Natural killer cell (primary cell): ENCODE measurements at regions not wholly inside any gene's neighbourhood (a gene's known extent, or its start where the extent isn't known, plus 50 kb on each side); places are given as distances from the start of the nearest gene placed in this dataset.

Source experiments
- ATAC-seq, 3 donors: fragments of 150-1000 bp in 2 of 3; fragments of 200-7000 bp in 1 of 3; cut with Tn5 transposase; 1 replicate in 1 of 3; 2 replicates in 2 of 3; pipeline ENCODE4 v1.10.0; 2021; ENCODE audit warnings: mild to moderate bottlenecking in 2 of 3, moderate library complexity in 2 of 3
- DNase-seq, 2 donors: peaks; one replicate each; pipeline versions ENCODE4 v3.0.0 to v3.0.0-alpha.2; 2013 to 2021; ENCODE audit warnings: mixed read lengths in 1 of 2
- H3K27ac ChIP-seq: one replicate; pipeline ENCODE4 v1.5.1; 2013; ENCODE audit warnings: mild to moderate bottlenecking, low read length
- H3K27me3 ChIP-seq: one replicate; pipeline ENCODE4 v1.6.1; 2013; ENCODE audit warnings: low read length; ENCODE audit not compliant: control insufficient read depth, insufficient read depth
- H3K36me3 ChIP-seq: one replicate; pipeline ENCODE4 v1.6.1; 2013; ENCODE audit warnings: low read length; ENCODE audit not compliant: control insufficient read depth, insufficient read depth
- H3K4me1 ChIP-seq: one replicate; pipeline ENCODE4 v1.6.1; 2013; ENCODE audit warnings: low read length; ENCODE audit not compliant: control insufficient read depth, insufficient read depth
- H3K4me3 ChIP-seq: one replicate; pipeline ENCODE4 v1.5.1; 2013; ENCODE audit warnings: low read length
- H3K9me3 ChIP-seq: one replicate; pipeline ENCODE4 v1.6.1; 2013; ENCODE audit warnings: low read length; ENCODE audit not compliant: control insufficient read depth, insufficient read depth
- H3K27ac Mint-ChIP-seq, 2 donors: one replicate each; pipeline ENCODE4 v1.8.0; 2022; ENCODE audit warnings: mild to moderate bottlenecking in 2 of 2, mixed read lengths in 2 of 2, moderate library complexity in 1 of 2
- H3K27me3 Mint-ChIP-seq, 2 donors: one replicate each; pipeline ENCODE4 v1.8.0; 2022; ENCODE audit warnings: low read depth in 2 of 2, mixed read lengths in 2 of 2
- H3K36me3 Mint-ChIP-seq: one replicate; pipeline ENCODE4 v1.8.0; 2022; ENCODE audit warnings: mixed read lengths
- H3K4me1 Mint-ChIP-seq, 2 donors: one replicate each; pipeline ENCODE4 v1.8.0; 2022; ENCODE audit warnings: mixed read lengths in 2 of 2
- H3K4me3 Mint-ChIP-seq: one replicate; pipeline ENCODE4 v1.8.0; 2022; ENCODE audit warnings: mild to moderate bottlenecking, moderate library complexity, mixed read lengths
- H3K9me3 Mint-ChIP-seq, 2 donors: one replicate each; pipeline ENCODE4 v1.8.0; 2022; ENCODE audit warnings: mixed read lengths in 2 of 2
- WGBS: methylation state at CpG from one replicate; pipeline ENCODE4 v1.1.7; 2013; ENCODE audit warnings: missing lambda C conversion rate; ENCODE audit not compliant: insufficient coverage; 5-methylcytosine and 5-hydroxymethylcytosine counted together
- intact Hi-C: fragments of 100-400 bp; cut with micrococcal nuclease; formaldehyde crosslinking; loops from one replicate; pipeline ENCODE4 v1.14.2; 2022
- TF ChIP-seq, protein P1 (sequence below): fragments of 200-600 bp; IDR thresholded peaks from one replicate; pipeline ENCODE4 v1.8.0; 2022; ENCODE audit warnings: antibody characterized with exemption

DNA sequence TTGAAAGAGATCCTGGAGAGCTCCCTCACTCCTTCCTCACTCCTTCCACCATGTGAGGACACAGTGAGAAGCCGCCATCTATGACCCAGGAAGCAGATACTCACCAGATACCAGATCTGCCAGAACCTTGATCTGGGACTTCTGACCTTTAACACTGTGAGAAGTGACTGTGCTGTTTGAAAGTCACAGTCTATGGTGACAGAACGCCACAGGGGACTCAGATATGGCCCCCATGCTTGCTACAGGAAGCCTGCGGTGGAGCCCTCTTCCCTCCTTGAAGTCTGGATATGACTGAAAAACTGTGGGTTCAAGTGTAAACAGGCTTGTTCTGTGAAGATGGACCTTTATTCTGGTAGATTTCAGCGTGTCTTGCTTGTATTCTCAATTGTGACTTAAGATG is 297.8 kb downstream of the KLF6 start:
- TF ChIP-seq, protein P1, sequence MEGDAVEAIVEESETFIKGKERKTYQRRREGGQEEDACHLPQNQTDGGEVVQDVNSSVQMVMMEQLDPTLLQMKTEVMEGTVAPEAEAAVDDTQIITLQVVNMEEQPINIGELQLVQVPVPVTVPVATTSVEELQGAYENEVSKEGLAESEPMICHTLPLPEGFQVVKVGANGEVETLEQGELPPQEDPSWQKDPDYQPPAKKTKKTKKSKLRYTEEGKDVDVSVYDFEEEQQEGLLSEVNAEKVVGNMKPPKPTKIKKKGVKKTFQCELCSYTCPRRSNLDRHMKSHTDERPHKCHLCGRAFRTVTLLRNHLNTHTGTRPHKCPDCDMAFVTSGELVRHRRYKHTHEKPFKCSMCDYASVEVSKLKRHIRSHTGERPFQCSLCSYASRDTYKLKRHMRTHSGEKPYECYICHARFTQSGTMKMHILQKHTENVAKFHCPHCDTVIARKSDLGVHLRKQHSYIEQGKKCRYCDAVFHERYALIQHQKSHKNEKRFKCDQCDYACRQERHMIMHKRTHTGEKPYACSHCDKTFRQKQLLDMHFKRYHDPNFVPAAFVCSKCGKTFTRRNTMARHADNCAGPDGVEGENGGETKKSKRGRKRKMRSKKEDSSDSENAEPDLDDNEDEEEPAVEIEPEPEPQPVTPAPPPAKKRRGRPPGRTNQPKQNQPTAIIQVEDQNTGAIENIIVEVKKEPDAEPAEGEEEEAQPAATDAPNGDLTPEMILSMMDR, result no peak
- intact Hi-C loops, result no loop called here
- ATAC-seq, result no peak

DNA sequence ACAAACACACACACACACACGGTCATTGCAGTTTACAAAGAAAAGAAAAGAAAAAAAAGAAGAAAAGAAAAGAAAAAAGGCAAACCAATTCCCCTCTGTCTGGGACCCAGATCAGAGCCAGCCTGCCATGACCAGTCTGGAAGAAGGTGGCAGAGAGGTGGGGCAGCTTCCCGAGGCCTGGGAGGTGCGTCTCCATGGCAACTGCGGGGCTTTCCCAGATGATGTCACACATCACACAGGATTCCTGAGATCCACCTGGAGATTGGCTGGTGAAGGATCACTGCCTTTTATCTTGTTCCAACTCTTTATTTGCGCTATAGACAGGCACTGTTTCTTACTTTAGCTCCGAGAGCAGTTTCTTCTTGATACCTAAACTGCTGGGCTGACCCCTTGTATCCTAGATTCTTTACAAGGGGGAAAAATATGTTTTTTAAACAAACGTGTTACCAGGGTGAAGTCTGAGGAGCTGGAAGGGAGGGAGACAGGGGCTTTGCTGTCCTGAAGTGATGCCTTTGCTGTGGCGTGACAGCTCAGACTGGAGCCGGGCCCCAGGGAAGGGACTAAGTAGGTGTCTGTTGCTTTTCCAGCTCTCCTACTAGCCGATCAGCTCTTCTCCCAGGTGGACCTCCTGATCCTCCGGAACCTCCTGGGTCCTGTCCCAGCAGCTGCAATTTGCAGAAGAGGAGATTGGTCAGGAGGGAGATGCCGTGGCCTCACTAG is 298.5 kb downstream of the KLF6 start:
- WGBS, result 91% methylated on average over 10 of the region's 12 CpGs
- no peak overlapping the region for H3K4me3 ChIP-seq
- Mint-ChIP-seq H3K36me3 (no peaks in the 10 kb centered on the region), H3K27ac (no peak overlapping the region), H3K4me3 (no peak overlapping the region), H3K9me3 (peaks cover 0 to 2% of the 10 kb centered on the region in 2 donors), H3K4me1 (peaks cover 12 to 17% of the 10 kb centered on the region in 2 donors), H3K27me3 (peaks cover 0 to 6% of the 10 kb centered on the region in 2 donors)
- H3K4me1 ChIP-seq, result peaks cover 19% of the 10 kb centered on the region
- intact Hi-C loops, result no loop called here
- TF ChIP-seq, protein P1, result no peak
- no peak for DNase-seq
- no peaks in the 10 kb centered on the region for H3K9me3 ChIP-seq
- H3K27me3 ChIP-seq, result no peaks in the 10 kb centered on the region
- no peaks in the 10 kb centered on the region for H3K36me3 ChIP-seq
- no peak for ATAC-seq
- no peak overlapping the region for H3K27ac ChIP-seq

More for the DNA sequence above, 297.8 kb downstream of the KLF6 start:
- no peak overlapping the region for H3K4me3 Mint-ChIP-seq
- Histone ChIP-seq H3K4me1 (peaks cover 19% of the 10 kb centered on the region), H3K9me3 (no peaks in the 10 kb centered on the region), H3K36me3 (no peaks in the 10 kb centered on the region), H3K27me3 (no peaks in the 10 kb centered on the region), H3K27ac (no peak overlapping the region), H3K4me3 (no peak overlapping the region)
- no peak for DNase-seq
- peaks cover 12 to 17% of the 10 kb centered on the region in 2 donors for H3K4me1 Mint-ChIP-seq
- 70% methylated on average over 4 of the region's 4 CpGs for WGBS
- H3K27me3 Mint-ChIP-seq, result peaks cover 0 to 6% of the 10 kb centered on the region in 2 donors
- H3K9me3 Mint-ChIP-seq, result peaks cover 0 to 2% of the 10 kb centered on the region in 2 donors
- no peaks in the 10 kb centered on the region for H3K36me3 Mint-ChIP-seq
- no peak overlapping the region for H3K27ac Mint-ChIP-seq

DNA sequence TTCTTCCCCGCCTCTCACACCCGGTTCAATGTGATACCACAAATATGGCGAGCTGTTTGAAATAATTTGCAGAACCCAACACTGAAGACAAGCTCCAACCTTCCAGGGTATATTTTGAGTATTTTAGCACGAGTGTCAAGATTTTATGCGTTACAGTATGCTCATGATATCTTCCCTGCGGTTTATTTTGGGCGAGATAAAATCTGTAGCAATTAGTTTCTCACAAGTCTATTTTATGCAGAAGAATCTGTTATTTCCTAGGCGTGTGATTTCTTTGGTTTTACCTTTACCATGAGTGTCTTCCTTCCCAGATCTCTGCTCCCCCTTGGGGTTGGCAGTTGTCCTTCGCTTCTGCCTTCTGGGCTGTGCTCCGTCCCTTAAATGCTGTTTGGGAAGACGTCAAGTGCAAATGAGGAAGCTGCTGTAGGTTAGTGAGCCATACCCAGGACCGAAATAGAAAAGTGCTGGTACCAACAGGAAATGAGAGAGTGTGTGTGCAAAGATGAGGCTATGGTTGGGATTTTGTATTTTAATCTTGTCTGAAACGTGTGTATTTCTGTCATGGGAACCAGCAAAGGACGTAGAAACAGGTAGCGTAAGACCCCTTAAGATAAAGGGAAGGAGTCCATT is 299.8 kb downstream of the KLF6 start:
- no peaks in the 10 kb centered on the region for H3K36me3 ChIP-seq
- Mint-ChIP-seq H3K9me3 (peaks cover 0 to 2% of the 10 kb centered on the region in 2 donors), H3K36me3 (no peaks in the 10 kb centered on the region), H3K4me1 (peaks cover 12 to 17% of the 10 kb centered on the region in 2 donors), H3K27ac (peak overlapping the region in 1 of 2 donors; percentile 1), H3K27me3 (peaks cover 0 to 6% of the 10 kb centered on the region in 2 donors), H3K4me3 (peak overlapping the region; percentile 41)
- H3K4me1 ChIP-seq, result peaks cover 19% of the 10 kb centered on the region
- peak overlapping the region; percentile 33 for H3K4me3 ChIP-seq
- DNase-seq (peak in 1 of 2 donors; percentile 19), ATAC-seq (peak; percentile 46 to 58 (median 57))
- peak overlapping the region; percentile 84 for H3K27ac ChIP-seq
- WGBS, result 24% methylated on average over 15 of the region's 15 CpGs
- H3K9me3 ChIP-seq, result no peaks in the 10 kb centered on the region
- intact Hi-C loops, result no loop called here
- no peaks in the 10 kb centered on the region for H3K27me3 ChIP-seq
- TF ChIP-seq, protein P1, result no peak
